ENCODE measurements at regions not wholly inside any gene's neighbourhood (a gene's known extent, or its start where the extent isn't known, plus 50 kb on each side); places are given as distances from the start of the nearest gene placed in this dataset.

- no peak for TF ChIP-seq EZH2phosphoT487 (IDR thresholded peaks at IDR 0.05; ENCODE audit: low read depth, severe bottlenecking, unreplicated experiment)
- no peak for TF ChIP-seq CTCF (IDR thresholded peaks at IDR 0.05; ENCODE audit: poor library complexity)
- no peak for TF ChIP-seq EZH2 (IDR thresholded peaks at IDR 0.05; ENCODE audit: borderline replicate concordance)
- Histone ChIP-seq H4K20me1 (ENCODE audit: insufficient read depth, poor library complexity, severe bottlenecking) (no peaks in the 10 kb centered on the region), H3K9me3 (ENCODE audit: low read depth) (no peaks in the 10 kb centered on the region), H3K4me2 (no peak overlapping the region), H3K79me2 (no peaks in the 10 kb centered on the region), H3K4me1 (ENCODE audit: insufficient read depth) (no peaks in the 10 kb centered on the region), H2AFZ (no peak overlapping the region), H3K36me3 (replicated peaks; ENCODE audit: insufficient read depth, low read depth) (no peaks in the 10 kb centered on the region), H3K9me2 (replicated peaks; ENCODE audit: insufficient read depth) (no peaks in the 10 kb centered on the region), H3K27me3 (no peaks in the 10 kb centered on the region), H3K4me3 (no peak overlapping the region), H3K27ac (no peak overlapping the region)
- 73% methylated on average over 1 of the region's 1 CpG for WGBS (ENCODE audit: low lambda C conversion rate, missing lambda C conversion rate)
- DNase-seq (ENCODE audit: low spot score) = no peak
Measured at GRCh38 chr1:101111461-101111860, 85.9 kb upstream of the DPH5 start.

GRCh38 chr1:101109791-101110190 is 84.2 kb upstream of the DPH5 start:
- no peak for DNase-seq (ENCODE audit: low spot score)
- H3K9me2 ChIP-seq (replicated peaks; ENCODE audit: insufficient read depth) = no peaks in the 10 kb centered on the region
- H3K36me3 ChIP-seq (replicated peaks; ENCODE audit: insufficient read depth, low read depth) = no peaks in the 10 kb centered on the region
- no peak overlapping the region for H3K27ac ChIP-seq
- H3K4me2 ChIP-seq = no peak overlapping the region
- no peaks in the 10 kb centered on the region for H3K79me2 ChIP-seq
- TF ChIP-seq CTCF (IDR thresholded peaks at IDR 0.05; ENCODE audit: poor library complexity) = no peak
- TF ChIP-seq EZH2phosphoT487 (IDR thresholded peaks at IDR 0.05; ENCODE audit: low read depth, severe bottlenecking, unreplicated experiment) = no peak
- no peak for TF ChIP-seq EZH2 (IDR thresholded peaks at IDR 0.05; ENCODE audit: borderline replicate concordance)
- H3K4me3 ChIP-seq = no peak overlapping the region
- WGBS (ENCODE audit: low lambda C conversion rate, missing lambda C conversion rate) = 100% methylated on average over 1 of the region's 1 CpG
- no peaks in the 10 kb centered on the region for H4K20me1 ChIP-seq (ENCODE audit: insufficient read depth, poor library complexity, severe bottlenecking)
- H3K9me3 ChIP-seq (ENCODE audit: low read depth) = no peaks in the 10 kb centered on the region
- H3K4me1 ChIP-seq (ENCODE audit: insufficient read depth) = no peaks in the 10 kb centered on the region
- H2AFZ ChIP-seq = no peak overlapping the region
- no peaks in the 10 kb centered on the region for H3K27me3 ChIP-seq

GRCh38 chr1:101108111-101108500 is 82.5 kb upstream of the DPH5 start:
- no peaks in the 10 kb centered on the region for H3K79me2 ChIP-seq
- no peaks in the 10 kb centered on the region for H3K27me3 ChIP-seq
- no peak overlapping the region for H3K4me2 ChIP-seq
- H4K20me1 ChIP-seq (ENCODE audit: insufficient read depth, poor library complexity, severe bottlenecking) = no peaks in the 10 kb centered on the region
- no peaks in the 10 kb centered on the region for H3K9me3 ChIP-seq (ENCODE audit: low read depth)
- TF ChIP-seq EZH2 (IDR thresholded peaks at IDR 0.05; ENCODE audit: borderline replicate concordance) (no peak), EZH2phosphoT487 (IDR thresholded peaks at IDR 0.05; ENCODE audit: low read depth, severe bottlenecking, unreplicated experiment) (no peak), CTCF (IDR thresholded peaks at IDR 0.05; ENCODE audit: poor library complexity) (no peak)
- H3K4me1 ChIP-seq (ENCODE audit: insufficient read depth) = no peaks in the 10 kb centered on the region
- H3K36me3 ChIP-seq (replicated peaks; ENCODE audit: insufficient read depth, low read depth) = no peaks in the 10 kb centered on the region
- no peak overlapping the region for H2AFZ ChIP-seq
- no peak overlapping the region for H3K27ac ChIP-seq
- 90% methylated on average over 3 of the region's 3 CpGs for WGBS (ENCODE audit: low lambda C conversion rate, missing lambda C conversion rate)
- H3K4me3 ChIP-seq = no peak overlapping the region
- DNase-seq (ENCODE audit: low spot score) = no peak
- H3K9me2 ChIP-seq (replicated peaks; ENCODE audit: insufficient read depth) = no peaks in the 10 kb centered on the region
